ENCODE measurements at regions not wholly inside any gene's neighbourhood (a gene's known extent, or its start where the extent isn't known, plus 50 kb on each side); places are given as distances from the start of the nearest gene placed in this dataset.
A peak's percentile ranks its signal among the peaks of the same experiment; 100 is the strongest.

DNA sequence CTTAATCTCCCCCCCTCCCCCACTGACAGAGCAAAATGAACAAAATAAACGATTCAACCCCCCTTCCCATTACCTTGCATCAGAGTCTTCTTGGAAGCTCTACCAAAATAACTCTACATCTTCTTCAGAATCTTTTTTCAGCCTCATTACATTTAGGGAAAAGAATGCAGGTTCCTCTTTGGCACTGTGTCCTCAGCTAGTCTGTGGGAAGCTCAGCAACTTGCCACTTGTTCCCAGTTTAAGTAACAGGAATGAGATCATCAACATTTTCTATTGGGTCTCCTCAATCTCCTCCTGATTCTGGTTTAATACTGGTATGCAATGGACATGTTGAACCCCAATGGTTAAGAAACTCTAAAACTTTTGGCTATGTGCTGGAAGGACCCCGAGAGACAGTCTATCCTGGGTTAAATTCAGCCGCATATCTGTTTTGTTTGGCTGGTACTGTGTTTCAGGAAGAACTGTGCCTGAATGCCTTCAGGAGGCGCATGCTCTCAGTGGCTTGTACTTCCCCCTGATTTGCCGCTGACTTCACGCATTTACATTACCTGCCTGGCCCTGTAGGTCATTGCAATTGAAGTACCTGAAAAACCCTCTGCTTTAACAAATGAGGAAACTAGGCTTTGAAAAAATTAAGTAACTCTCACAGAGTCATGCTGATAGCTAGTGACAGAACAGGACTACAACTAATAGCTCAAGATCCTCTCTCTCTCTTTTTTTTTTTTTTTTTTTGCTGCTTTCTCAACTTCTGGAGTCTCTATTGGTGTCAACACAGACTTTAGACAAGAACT, 78.1 kb upstream of the HMHB1 start:
- DNase-seq (ENCODE audit: low spot score): no peak
- ATAC-seq: no peak
- intact Hi-C loops (cut with DNase I): no loop called here

DNA sequence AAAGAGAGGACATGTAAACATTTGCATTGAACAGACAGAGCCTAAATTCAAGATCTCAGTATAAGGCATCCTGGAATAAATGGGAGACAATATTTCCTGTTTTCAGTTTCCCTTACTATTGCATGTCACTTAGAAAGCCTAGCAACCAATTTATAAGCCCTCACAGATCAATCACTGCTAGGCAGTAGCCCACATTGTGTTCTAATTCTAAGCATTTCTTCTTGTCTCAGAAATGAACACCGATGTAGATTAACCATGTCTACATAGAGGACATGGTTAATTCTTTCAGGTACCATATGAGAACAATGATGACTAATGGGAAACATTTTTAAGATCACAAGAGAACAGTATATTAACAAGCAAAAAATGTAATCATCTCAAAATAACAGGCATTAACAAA, 79.6 kb upstream of the HMHB1 start:
- DNase-seq (ENCODE audit: low spot score): no peak
- ATAC-seq: no peak
- intact Hi-C loops (cut with DNase I): no loop called here

GRCh38 chr5:143730112-143730801, 81.7 kb upstream of the HMHB1 start:
- DNase-seq (ENCODE audit: low spot score) (no peak), ATAC-seq (no peak)
- intact Hi-C loops (cut with DNase I): no loop called here

- intact Hi-C loops (cut with DNase I): no loop called here
These were observed 82.5 kb upstream of the HMHB1 start for GRCh38 chr5:143729334-143729946.

GRCh38 chr5:143723159-143723558, 88.8 kb upstream of the HMHB1 start:
- no peak for DNase-seq (ENCODE audit: low spot score)
- intact Hi-C loops (cut with DNase I): no loop called here
- ATAC-seq: no peak

More at GRCh38 chr5:143729334-143729946, 82.5 kb upstream of the HMHB1 start:
- ATAC-seq (no peak), DNase-seq (ENCODE audit: low spot score) (no peak)

- no peak for ATAC-seq
- intact Hi-C loops (cut with DNase I): no loop called here
- DNase-seq (ENCODE audit: low spot score): no peak
These were observed 90.0 kb upstream of the HMHB1 start for GRCh38 chr5:143721925-143722324.

DNA sequence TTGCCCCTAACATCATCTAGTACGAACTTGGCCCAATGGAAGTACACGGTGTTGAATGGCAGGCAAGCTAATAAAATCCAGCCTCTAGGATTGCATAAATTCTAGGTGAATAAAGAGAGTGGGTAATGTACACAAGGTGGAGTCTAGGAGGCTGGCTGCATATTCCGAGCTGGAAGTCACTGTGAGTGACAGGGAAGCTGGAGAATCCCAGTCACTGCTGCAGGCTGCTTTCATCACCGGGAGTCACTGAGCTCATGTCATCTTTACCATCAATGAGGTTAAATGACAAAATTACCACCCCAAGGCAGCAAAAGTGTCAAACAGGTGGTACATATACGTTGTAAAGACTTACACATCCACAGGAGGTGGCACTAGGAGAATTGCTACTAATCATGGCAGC, 91.3 kb upstream of the HMHB1 start:
- DNase-seq (ENCODE audit: low spot score) (no peak), ATAC-seq (no peak)
- intact Hi-C loops (cut with DNase I): no loop called here

DNA sequence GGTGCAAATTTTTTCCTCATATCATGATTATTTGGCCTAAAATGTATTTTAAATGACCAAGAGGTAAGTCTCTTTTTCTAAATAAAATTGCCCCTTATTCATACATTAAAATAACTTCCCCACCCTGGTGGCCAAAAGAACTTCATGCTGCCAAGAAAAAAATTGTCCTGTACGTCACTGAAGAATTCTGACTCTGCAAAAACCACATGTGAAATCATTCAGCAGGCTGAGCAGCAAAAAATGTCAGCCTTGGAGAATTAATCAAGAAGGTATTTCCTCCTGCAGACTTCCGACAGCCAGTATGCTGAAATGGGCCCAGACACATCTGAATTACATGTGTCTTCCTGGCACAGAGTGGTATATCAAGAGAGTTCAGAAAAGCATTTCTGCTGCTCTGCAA, 94.6 kb upstream of the HMHB1 start:
- intact Hi-C loops (cut with DNase I): no loop called here

DNA sequence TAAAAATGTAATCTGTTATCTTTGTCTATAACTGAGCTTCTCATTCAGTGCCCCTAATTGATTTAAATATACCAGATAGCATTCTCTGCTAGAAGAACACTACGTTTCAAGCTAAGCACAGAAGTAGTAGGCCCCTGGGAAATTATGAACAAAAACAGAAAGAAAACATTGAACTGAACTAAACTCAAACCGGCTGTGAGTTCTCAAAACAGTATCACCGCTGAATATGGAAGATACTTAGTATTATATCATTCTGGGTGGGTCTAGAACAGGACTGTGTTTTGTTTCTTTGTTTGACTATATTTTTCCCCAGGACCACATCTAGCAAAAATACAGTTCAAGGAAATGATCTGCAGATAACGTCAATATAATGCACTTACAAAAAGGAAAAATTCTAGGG, 95.1 kb upstream of the HMHB1 start:
- ATAC-seq: peak; percentile 80
- DNase-seq (ENCODE audit: low spot score): no peak
- intact Hi-C loops (cut with DNase I): no loop called here

More for the DNA sequence above, 94.6 kb upstream of the HMHB1 start:
- no peak for DNase-seq (ENCODE audit: low spot score)
- no peak for ATAC-seq

DNA sequence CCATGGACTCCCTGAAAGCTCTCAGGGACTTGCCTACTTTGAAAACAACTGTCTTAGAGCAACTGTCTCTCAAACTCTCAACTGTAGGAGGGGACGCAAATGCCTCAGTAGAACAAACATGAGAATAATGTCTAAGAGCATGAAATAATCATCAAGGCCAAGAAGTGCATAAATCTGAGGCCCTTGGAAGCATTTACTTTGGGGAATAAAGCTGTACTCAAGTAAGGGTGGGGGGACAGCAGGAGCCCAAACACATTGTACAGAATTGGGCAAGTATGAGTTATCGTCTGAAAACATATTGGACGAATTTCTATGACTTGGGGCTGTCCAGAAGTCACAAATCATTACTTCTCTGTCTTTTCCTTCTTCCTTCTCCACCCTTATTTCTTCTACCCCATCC, 96.3 kb upstream of the HMHB1 start:
- DNase-seq (ENCODE audit: low spot score): no peak
- intact Hi-C loops (cut with DNase I): no loop called here
- ATAC-seq: no peak

DNA sequence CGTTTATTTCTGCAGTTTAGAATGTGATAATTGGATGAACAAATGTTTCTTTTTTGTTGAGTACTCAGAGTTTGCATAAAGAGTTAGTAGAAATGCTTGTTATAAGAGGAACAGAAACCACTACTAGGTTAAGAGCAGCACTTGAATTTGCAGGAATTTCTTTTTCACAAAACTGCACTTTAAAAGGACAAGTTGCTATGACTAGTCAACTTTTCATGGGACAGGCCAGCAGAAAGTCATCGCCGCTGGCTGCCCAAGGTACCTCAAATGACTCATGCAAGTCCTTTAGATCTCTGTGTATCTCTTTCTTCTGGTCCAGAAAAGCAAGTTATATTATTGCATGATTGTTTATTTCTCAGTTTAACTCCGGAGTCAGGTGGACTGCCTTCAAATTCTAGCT, 97.3 kb upstream of the HMHB1 start:
- no peak for DNase-seq (ENCODE audit: low spot score)
- intact Hi-C loops (cut with DNase I): no loop called here
- ATAC-seq: no peak

DNA sequence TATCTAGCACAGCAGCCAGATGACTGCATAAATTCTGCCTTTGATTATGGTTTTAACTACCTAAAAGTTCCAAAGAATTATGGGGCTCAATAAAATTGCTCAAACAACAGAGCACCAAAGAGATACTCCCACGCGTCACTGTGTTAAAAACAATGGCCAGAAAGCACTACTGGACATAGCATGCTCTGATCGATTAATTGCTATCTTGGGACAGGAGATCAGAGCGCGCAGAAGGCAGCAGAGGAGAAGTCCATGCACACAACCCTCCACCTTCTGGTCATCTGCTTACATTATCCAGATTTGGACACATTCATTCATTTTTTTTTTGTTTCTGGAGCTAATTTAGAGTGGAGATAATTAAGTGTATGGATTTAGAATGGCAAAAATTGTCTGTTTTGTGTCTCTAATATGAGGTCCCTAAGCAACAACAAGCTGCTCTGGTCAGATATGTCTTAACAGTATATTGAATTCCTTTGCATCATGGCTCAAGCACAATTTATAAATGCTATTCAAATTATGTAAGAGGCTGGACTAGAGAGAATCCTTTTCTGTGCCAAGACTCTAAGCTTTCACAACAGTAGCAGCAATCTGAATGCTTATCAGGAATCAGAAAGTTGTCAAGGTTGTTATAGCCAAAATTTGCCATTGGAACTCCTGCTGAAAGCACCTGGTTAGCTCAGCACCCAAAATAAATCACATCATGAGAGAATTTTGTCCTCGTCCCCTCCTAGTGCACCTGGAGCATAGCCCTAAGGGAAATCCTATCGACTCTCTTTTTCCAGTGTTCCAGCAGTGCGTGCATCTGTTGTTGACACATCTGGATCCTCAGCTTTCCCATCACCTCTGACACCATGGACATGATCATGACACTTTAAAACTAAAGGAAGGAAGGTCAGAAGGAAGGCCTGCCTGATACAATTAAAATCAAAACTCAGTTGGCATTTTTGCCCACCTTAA, 98.6 kb upstream of the HMHB1 start:
- intact Hi-C loops (cut with DNase I): no loop called here
- ATAC-seq: peak; percentile 52

GRCh38 chr5:143708672-143709071, 103.3 kb upstream of the HMHB1 start:
- ATAC-seq (no peak), DNase-seq (ENCODE audit: low spot score) (no peak)
- intact Hi-C loops (cut with DNase I): no loop called here

More for the DNA sequence above, 98.6 kb upstream of the HMHB1 start:
- DNase-seq (ENCODE audit: low spot score): no peak

GRCh38 chr5:143707806-143708205, 104.2 kb upstream of the HMHB1 start:
- intact Hi-C loops (cut with DNase I): no loop called here
- ATAC-seq (peak; percentile 59), DNase-seq (ENCODE audit: low spot score) (no peak)

DNA sequence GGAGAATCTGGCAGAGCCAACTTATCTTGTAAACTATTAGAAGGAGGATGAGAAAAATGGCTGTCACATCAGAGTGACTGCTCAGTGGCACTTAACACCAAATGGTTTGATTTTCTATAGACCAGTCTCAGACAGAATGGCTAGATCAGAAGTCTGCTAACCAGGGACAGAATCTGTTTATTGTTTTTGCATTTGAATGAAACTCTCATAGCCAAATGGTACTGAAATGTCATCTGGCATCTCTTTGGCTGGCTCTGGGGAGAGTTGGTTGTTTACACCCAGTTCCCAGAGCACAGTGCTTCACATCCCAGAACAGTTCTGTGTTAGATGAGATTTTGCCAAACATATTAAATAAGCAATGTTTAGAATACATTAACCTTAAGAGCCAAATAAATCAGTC, 106.6 kb upstream of the HMHB1 start:
- intact Hi-C loops (cut with DNase I): no loop called here
- ATAC-seq (no peak), DNase-seq (ENCODE audit: low spot score) (no peak)

GRCh38 chr5:143703659-143704058, 108.3 kb upstream of the HMHB1 start:
- ATAC-seq (no peak), DNase-seq (ENCODE audit: low spot score) (no peak)
- intact Hi-C loops (cut with DNase I): no loop called here

DNA sequence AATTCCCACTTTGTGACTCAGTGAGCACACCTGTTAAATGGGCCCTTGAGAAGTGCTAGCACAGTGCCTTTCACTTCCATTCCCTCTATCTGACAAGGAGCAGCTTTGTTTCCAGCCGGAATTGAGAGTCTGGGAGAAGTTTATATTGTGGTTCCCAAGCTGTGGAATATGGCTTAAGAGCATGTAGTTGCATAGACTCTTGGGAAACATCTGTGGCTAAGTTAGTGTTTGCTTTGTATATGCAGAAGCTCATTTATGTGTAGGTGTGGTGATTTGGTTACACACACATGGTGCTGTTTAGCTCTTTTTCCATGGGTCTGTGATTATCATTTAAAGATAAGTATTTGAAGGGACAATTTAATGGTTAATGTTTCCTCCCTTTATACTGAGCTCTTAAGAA, 110.5 kb upstream of the HMHB1 start:
- no peak for ATAC-seq
- intact Hi-C loops (cut with DNase I): no loop called here
- DNase-seq (ENCODE audit: low spot score): no peak

DNA sequence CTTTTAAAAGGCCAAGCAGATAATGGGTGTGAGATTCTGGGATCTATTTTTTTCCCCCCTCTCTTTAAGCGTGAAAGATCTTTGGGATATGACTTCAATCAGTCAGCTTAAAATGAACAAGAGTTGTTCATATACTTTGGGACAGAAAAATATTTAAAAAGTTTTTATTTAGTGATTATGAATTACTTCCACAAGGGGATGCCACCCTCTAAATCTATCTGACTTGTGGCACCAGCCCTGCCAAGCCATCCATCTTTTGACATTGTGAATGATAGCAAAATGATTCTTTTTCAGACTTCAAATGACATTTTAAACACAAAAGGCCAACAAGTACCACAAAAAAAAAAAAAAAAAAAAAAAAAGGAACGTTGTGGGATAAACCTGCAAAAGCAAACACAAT, 111.0 kb upstream of the HMHB1 start:
- DNase-seq (ENCODE audit: low spot score) (no peak), ATAC-seq (no peak)
- intact Hi-C loops (cut with DNase I): no loop called here

DNA sequence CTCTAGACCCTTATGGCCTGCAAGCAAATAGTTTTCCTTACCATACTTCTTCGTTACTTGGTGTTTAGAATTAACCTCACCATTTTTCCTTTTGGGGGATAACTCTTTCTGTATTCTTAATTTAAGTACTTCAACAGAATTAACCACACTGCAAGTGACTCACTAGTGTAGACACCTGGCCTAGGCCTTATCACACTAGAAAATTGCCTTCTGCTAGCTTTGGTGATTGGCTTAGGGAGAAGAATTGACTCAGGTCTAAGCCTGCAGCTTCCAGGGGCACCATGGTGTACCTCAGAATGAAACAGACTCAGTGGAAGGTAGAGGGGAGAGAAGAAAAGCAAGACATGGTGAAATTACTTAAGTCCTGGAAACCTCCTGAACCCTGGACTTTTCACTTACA, 112.8 kb upstream of the HMHB1 start:
- ATAC-seq (no peak), DNase-seq (ENCODE audit: low spot score) (no peak)
- intact Hi-C loops (cut with DNase I): no loop called here

Data from sciatic nerve (tissue), 2 donors.